ENCODE measurements at regions not wholly inside any gene's neighbourhood (a gene's known extent, or its start where the extent isn't known, plus 50 kb on each side); places are given as distances from the start of the nearest gene placed in this dataset.

DNA sequence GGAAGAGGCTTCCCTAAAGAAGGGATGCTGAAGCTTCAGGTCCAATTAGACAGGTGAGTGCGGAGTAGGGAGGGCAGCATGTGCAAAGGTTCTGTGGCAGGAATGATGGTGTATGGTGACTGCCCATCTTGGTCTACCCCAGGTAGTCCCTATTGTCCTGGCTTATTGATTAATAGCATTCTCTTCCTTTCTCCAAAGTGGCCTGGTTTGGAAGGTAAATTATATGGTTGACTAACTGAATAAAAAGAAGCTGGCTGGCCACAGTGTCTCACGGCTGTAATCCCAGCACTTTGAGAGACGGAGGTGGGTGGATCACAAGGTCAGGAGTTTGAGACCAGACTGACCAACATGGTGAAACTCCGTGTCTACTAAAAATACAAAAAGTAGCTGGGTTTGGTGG, 230.5 kb downstream of the MIAT start:
- no peak overlapping the region for H3K9ac ChIP-seq (ENCODE audit: insufficient read depth in 1 of 2, low read length in 2 of 2)
- 72 to 73% methylated on average over 4 of the region's 4 CpGs for WGBS, 2 donors

GRCh38 chr22:26888887-26889286, 231.5 kb downstream of the MIAT start:
- Histone ChIP-seq H3K4me3 (no peak overlapping the region), H3K4me1 (ENCODE audit: control insufficient read depth in 5 of 5, insufficient read depth in 5 of 5, low read length in 5 of 5) (peaks cover 0 to 9% (median 5%) of the 10 kb centered on the region in 5 donors), H3K27me3 (ENCODE audit: control insufficient read depth in 3 of 3, insufficient read depth in 3 of 3, low read length in 2 of 3) (peaks cover 0 to 8% (median 0%) of the 10 kb centered on the region in 3 donors), H3K27ac (ENCODE audit: low read depth in 1 of 2, low read length in 1 of 2) (no peak overlapping the region), H3K9ac (ENCODE audit: insufficient read depth in 1 of 2, low read length in 2 of 2) (no peak overlapping the region), H3K36me3 (ENCODE audit: control insufficient read depth in 4 of 4, insufficient read depth in 4 of 4, low read length in 4 of 4) (no peaks in the 10 kb centered on the region), H3K9me3 (ENCODE audit: control insufficient read depth in 4 of 4, insufficient read depth in 3 of 4, low read length in 3 of 4) (peaks cover 0 to 1% (median 0%) of the 10 kb centered on the region in 4 donors)
- DNase-seq (no peak), ATAC-seq (ENCODE audit: insufficient read depth, low FRiP score) (no peak)
- 96 to 97% methylated on average over 8 of the region's 8 CpGs for WGBS, 2 donors
- TF ChIP-seq, protein P1, sequence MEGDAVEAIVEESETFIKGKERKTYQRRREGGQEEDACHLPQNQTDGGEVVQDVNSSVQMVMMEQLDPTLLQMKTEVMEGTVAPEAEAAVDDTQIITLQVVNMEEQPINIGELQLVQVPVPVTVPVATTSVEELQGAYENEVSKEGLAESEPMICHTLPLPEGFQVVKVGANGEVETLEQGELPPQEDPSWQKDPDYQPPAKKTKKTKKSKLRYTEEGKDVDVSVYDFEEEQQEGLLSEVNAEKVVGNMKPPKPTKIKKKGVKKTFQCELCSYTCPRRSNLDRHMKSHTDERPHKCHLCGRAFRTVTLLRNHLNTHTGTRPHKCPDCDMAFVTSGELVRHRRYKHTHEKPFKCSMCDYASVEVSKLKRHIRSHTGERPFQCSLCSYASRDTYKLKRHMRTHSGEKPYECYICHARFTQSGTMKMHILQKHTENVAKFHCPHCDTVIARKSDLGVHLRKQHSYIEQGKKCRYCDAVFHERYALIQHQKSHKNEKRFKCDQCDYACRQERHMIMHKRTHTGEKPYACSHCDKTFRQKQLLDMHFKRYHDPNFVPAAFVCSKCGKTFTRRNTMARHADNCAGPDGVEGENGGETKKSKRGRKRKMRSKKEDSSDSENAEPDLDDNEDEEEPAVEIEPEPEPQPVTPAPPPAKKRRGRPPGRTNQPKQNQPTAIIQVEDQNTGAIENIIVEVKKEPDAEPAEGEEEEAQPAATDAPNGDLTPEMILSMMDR (IDR thresholded peaks at IDR 0.05; ENCODE audit: control extremely low read depth, extremely low read depth): no peak

More for the DNA sequence above, 230.5 kb downstream of the MIAT start:
- Histone ChIP-seq H3K9me3 (ENCODE audit: control insufficient read depth in 4 of 4, insufficient read depth in 3 of 4, low read length in 3 of 4) (peaks cover 0 to 1% (median 0%) of the 10 kb centered on the region in 4 donors), H3K4me3 (no peak overlapping the region), H3K27ac (ENCODE audit: low read depth in 1 of 2, low read length in 1 of 2) (no peak overlapping the region), H3K27me3 (ENCODE audit: control insufficient read depth in 3 of 3, insufficient read depth in 3 of 3, low read length in 2 of 3) (peaks cover 0 to 3% (median 0%) of the 10 kb centered on the region in 3 donors), H3K4me1 (ENCODE audit: control insufficient read depth in 5 of 5, insufficient read depth in 5 of 5, low read length in 5 of 5) (peaks cover 0 to 9% (median 0%) of the 10 kb centered on the region in 5 donors), H3K36me3 (ENCODE audit: control insufficient read depth in 4 of 4, insufficient read depth in 4 of 4, low read length in 4 of 4) (no peaks in the 10 kb centered on the region)
- TF ChIP-seq, protein P1 (IDR thresholded peaks at IDR 0.05; ENCODE audit: control extremely low read depth, extremely low read depth): no peak
- no peak for DNase-seq
- no peak for ATAC-seq (ENCODE audit: insufficient read depth, low FRiP score)

- Histone ChIP-seq H3K4me1 (ENCODE audit: control insufficient read depth in 5 of 5, insufficient read depth in 5 of 5, low read length in 5 of 5) (peaks cover 0 to 11% (median 5%) of the 10 kb centered on the region in 5 donors), H3K27me3 (ENCODE audit: control insufficient read depth in 3 of 3, insufficient read depth in 3 of 3, low read length in 2 of 3) (peaks cover 0 to 8% (median 0%) of the 10 kb centered on the region in 3 donors), H3K27ac (ENCODE audit: low read depth in 1 of 2, low read length in 1 of 2) (no peak overlapping the region), H3K4me3 (no peak overlapping the region), H3K9me3 (ENCODE audit: control insufficient read depth in 4 of 4, insufficient read depth in 3 of 4, low read length in 3 of 4) (peaks cover 0 to 1% (median 0%) of the 10 kb centered on the region in 4 donors), H3K9ac (ENCODE audit: insufficient read depth in 1 of 2, low read length in 2 of 2) (no peak overlapping the region), H3K36me3 (ENCODE audit: control insufficient read depth in 4 of 4, insufficient read depth in 4 of 4, low read length in 4 of 4) (no peaks in the 10 kb centered on the region)
- DNase-seq (no peak), ATAC-seq (ENCODE audit: insufficient read depth, low FRiP score) (no peak)
- TF ChIP-seq, protein P1 (IDR thresholded peaks at IDR 0.05; ENCODE audit: control extremely low read depth, extremely low read depth): no peak
- 67 to 72% methylated on average over 7 of the region's 7 CpGs for WGBS, 2 donors
Observed at GRCh38 chr22:26889802-26890201, 232.4 kb downstream of the MIAT start.

GRCh38 chr22:26890870-26891269, 233.5 kb downstream of the MIAT start:
- Histone ChIP-seq H3K4me3 (no peak overlapping the region), H3K27ac (ENCODE audit: low read depth in 1 of 2, low read length in 1 of 2) (no peak overlapping the region), H3K36me3 (ENCODE audit: control insufficient read depth in 4 of 4, insufficient read depth in 4 of 4, low read length in 4 of 4) (no peaks in the 10 kb centered on the region), H3K4me1 (ENCODE audit: control insufficient read depth in 5 of 5, insufficient read depth in 5 of 5, low read length in 5 of 5) (peaks cover 0 to 12% (median 5%) of the 10 kb centered on the region in 5 donors), H3K9me3 (ENCODE audit: control insufficient read depth in 4 of 4, insufficient read depth in 3 of 4, low read length in 3 of 4) (peaks cover 0 to 1% (median 0%) of the 10 kb centered on the region in 4 donors), H3K27me3 (ENCODE audit: control insufficient read depth in 3 of 3, insufficient read depth in 3 of 3, low read length in 2 of 3) (peaks cover 0 to 8% (median 0%) of the 10 kb centered on the region in 3 donors), H3K9ac (ENCODE audit: insufficient read depth in 1 of 2, low read length in 2 of 2) (no peak overlapping the region)
- DNase-seq (no peak), ATAC-seq (ENCODE audit: insufficient read depth, low FRiP score) (no peak)
- WGBS, 2 donors: 56 to 65% methylated on average over 5 of the region's 5 CpGs
- TF ChIP-seq, protein P1 (IDR thresholded peaks at IDR 0.05; ENCODE audit: control extremely low read depth, extremely low read depth): no peak

Data from lung (tissue), 11 donors.